GM12865 (cell line): ENCODE measurements at regions not wholly inside any gene's neighbourhood (a gene's known extent, or its start where the extent isn't known, plus 50 kb on each side); places are given as distances from the start of the nearest gene placed in this dataset.
"Not testable (repeated sequence)": the region's sequence is repeated elsewhere in the genome, so short reads cannot be mapped to it uniquely, and the experiment has no call there.

Source experiments
- DNase-seq: peaks from one replicate; pipeline ENCODE4 v3.0.0; 2010; ENCODE audit warnings: low read depth
- H3K4me3 ChIP-seq: 2 replicates; pipeline ENCODE4 v1.5.1; 2011; ENCODE audit warnings: mild to moderate bottlenecking, low read depth, low read length, control low read depth
- CTCF ChIP-seq: IDR thresholded peaks from 2 replicates; pipeline ENCODE4 v1.5.1; 2011; ENCODE audit warnings: low read length, control low read depth, low read depth, inconsistent platforms; ENCODE audit not compliant: insufficient read depth; ENCODE audit errors: missing control alignments

- no peak for TF ChIP-seq CTCF
- DNase-seq: no peak
- no peak overlapping the region for H3K4me3 ChIP-seq
These were observed 185.0 kb downstream of the OR4M2 start for GRCh38 chr15:22265056-22265945.

DNA sequence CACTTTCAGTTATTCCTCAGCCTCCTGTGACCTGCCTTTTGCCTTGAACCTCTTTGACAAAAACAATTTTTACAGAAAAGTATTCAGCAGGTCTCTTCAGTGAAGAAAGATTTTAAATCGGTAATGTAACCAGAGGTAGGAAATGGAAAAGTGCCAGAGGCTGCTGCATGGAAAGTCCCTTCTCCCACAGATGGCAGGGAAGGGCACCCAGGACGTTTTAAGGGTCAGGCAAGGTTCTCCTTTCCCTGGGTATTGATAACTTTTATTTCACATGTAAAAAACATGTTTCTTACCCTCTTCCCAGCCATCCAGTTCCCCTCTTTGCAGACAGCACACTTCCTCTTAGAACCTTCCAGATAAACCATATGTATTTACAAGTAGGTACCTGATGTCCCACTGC lies 185.6 kb downstream of the OR4M2 start:
- no peak for TF ChIP-seq CTCF
- DNase-seq: no peak
- H3K4me3 ChIP-seq: no peak overlapping the region

DNA sequence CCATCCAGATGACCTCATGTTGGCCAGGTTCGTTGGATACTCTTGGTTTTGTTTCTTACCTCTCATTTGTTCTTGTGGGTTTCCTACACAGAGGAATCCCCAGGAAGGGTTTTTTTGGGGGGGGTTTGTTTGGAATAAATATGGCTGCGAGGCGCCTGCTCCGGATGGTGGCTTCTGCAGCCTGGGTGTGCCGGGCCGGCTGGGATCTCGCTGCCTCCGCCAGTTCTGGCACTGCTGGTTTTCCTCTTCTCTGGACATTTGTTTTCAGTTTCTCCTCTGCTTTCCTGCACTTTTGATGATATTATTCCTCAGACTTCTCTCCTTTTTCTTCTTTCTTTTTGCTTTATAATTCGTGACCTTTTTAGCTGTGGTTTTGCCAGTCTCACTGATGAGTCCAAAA lies 187.4 kb downstream of the OR4M2 start:
- no peak for TF ChIP-seq CTCF
- DNase-seq: no peak
- no peak overlapping the region for H3K4me3 ChIP-seq

- not testable (repeated sequence) for H3K4me3 ChIP-seq, DNase-seq
These were observed 187.9 kb downstream of the OR4M2 start for GRCh38 chr15:22268201-22268600.

DNA sequence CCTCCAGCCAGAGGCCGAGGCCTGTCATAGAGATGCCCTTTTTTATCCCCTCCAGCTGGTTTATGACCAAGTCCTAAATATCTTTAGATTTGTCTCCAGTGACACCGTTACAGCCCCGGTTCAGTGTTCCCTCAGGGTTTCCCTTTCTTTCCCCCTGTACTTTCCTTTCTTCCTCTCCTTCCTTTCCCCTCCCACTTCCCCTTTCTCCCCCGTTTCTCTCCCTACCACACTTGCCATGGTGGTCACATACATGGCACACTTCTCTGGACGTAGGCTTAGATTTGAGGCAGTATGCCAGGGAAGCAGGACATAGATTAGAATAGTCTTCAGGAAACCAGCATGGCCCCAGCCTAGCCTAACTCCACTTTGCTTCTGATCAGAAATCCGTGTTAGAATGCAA lies 188.3 kb downstream of the OR4M2 start:
- DNase-seq, H3K4me3 ChIP-seq: not testable (repeated sequence)

DNA sequence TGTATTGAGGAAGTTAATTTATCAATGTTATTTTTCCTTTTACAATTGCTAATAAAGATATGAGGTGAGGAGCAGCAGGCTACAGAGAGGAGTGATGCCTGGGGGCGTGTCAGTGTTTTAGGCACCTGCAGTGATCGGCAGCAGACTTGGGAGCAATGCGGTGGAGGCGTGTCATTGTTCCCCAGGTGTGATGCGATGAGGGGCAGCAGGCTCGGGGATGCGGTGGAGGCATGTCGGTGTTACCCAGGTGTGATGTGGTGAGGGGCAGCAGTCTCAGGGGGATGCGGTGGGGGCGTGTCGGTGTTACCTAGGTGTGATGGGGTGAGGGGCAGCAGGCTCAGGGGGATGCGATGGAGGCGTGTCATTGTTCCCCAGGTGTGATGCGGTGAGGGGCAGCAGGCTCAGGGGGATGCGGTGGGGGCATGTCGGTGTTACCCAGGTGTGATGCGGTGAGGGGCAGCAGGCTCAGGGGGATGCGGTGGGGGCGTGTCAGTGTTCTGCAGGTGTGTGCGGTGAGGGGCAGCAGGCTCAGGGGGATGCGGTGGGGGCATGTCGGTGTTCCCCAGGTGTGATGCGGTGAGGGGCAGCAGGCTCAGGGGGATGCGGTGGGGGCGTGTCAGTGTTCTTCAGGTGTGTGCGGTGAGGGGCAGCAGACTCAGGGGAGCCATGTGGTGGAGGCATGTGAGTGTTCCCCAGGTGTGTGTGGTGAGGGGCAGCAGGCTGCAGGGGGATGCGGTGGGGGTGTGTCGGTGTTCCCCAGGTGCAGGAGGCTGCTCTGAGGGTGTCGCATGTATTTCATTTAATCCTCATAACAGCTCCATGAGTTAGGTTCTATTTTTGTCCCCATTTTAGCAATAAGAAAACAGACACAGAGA lies 186.2 kb upstream of the GOLGA6L22 start:
- not testable (repeated sequence) for DNase-seq, H3K4me3 ChIP-seq

GRCh38 chr15:22273185-22273584 lies 185.5 kb upstream of the GOLGA6L22 start:
- H3K4me3 ChIP-seq, DNase-seq: not testable (repeated sequence)

GRCh38 chr15:22274376-22274775 lies 184.3 kb upstream of the GOLGA6L22 start:
- not testable (repeated sequence) for DNase-seq

DNA sequence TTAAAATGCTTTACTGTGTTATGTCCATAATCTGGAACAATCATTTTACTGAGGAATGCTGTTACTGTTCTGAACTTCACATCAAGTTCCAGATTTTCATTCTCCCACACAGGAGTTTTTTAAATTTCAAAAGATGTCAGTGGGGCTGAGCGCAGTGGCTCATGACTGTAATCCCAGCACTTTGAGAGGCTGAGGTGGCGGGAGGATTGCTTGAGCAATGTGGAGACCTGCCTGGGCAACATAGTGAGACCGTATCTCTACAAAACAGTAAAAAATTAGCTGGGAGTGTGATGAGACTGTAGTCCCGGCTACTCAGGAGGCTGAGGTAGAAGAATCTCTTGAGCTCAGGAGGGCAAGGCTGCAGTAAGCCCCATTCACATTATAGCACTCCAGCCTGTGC lies 177.9 kb upstream of the GOLGA6L22 start:
- not testable (repeated sequence) for DNase-seq

More at GRCh38 chr15:22274376-22274775, 184.3 kb upstream of the GOLGA6L22 start:
- H3K4me3 ChIP-seq: not testable (repeated sequence)

GRCh38 chr15:22282794-22283533 lies 175.7 kb upstream of the GOLGA6L22 start:
- not testable (repeated sequence) for DNase-seq

More for the DNA sequence above, 177.9 kb upstream of the GOLGA6L22 start:
- not testable (repeated sequence) for H3K4me3 ChIP-seq

GRCh38 chr15:22284795-22285420 lies 173.8 kb upstream of the GOLGA6L22 start:
- H3K4me3 ChIP-seq: not testable (repeated sequence)

More at GRCh38 chr15:22282794-22283533, 175.7 kb upstream of the GOLGA6L22 start:
- H3K4me3 ChIP-seq: not testable (repeated sequence)

DNA sequence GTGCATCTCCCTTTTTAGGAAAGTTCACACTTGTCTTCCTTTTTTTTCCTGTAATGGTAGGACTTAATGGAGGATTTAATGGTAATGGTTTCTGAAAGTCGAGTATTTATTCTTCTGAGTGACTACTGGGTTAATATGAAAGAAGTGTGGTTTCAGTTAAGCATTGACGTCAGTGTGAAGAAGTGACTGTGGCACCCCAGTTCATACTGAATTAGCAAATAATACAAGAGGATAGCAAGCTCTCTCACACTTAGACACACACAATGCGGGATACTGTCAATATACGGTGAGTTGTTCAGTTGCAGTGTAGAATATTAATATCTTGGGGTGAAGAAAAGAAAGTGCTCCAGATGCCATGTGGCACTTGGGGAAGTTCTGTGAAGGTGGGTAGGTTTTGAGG lies 167.6 kb upstream of the GOLGA6L22 start:
- DNase-seq, H3K4me3 ChIP-seq: not testable (repeated sequence)

More at GRCh38 chr15:22284795-22285420, 173.8 kb upstream of the GOLGA6L22 start:
- DNase-seq: not testable (repeated sequence)

GRCh38 chr15:22303112-22303511 lies 155.6 kb upstream of the GOLGA6L22 start:
- DNase-seq, H3K4me3 ChIP-seq: not testable (repeated sequence)
